Tibial artery (tissue), 4 donors: ENCODE measurements at regions not wholly inside any gene's neighbourhood (a gene's known extent, or its start where the extent isn't known, plus 50 kb on each side); places are given as distances from the start of the nearest gene placed in this dataset.

ENCODE experiments used
- DNase-seq, 2 donors: peaks; one replicate each; pipeline ENCODE4 v3.0.0-alpha.2; 2019
- H3K27ac ChIP-seq, 2 donors: fragments of 200-600 bp; sonication (generic) in 1 of 2; 1 replicate in 1 of 2; 2 replicates in 1 of 2; pipeline ENCODE4 v1.5.1; 2018 to 2019; ENCODE audit warnings: mild to moderate bottlenecking in 1 of 2
- H3K27me3 ChIP-seq, 2 donors: fragments of 200-600 bp; sonication (generic) in 1 of 2; one replicate each; pipeline versions ENCODE4 v1.5.1 to v1.6.0; 2016 to 2019
- H3K36me3 ChIP-seq, 3 donors: fragments of 200-600 bp; sonication (generic) in 2 of 3; one replicate each; pipeline ENCODE4 v1.5.1; 2016 to 2019; ENCODE audit warnings: mild to moderate bottlenecking in 2 of 3
- H3K4me1 ChIP-seq, 4 donors: fragments of 200-600 bp; sonication (generic) in 2 of 4; 1 replicate in 3 of 4; 2 replicates in 1 of 4; pipeline ENCODE4 v1.5.1; 2016 to 2019
- H3K4me3 ChIP-seq, 2 donors: fragments of 200-600 bp; sonication (generic) in 1 of 2; 1 replicate in 1 of 2; 2 replicates in 1 of 2; pipeline ENCODE4 v1.5.1; 2018 to 2019; ENCODE audit warnings: mild to moderate bottlenecking in 2 of 2
- H3K9me3 ChIP-seq, 3 donors: fragments of 200-600 bp; sonication (generic) in 1 of 3; one replicate each; pipeline ENCODE4 v1.5.1; 2016 to 2019
- CTCF ChIP-seq, 2 experiments: fragments of 200-600 bp in 1 of 2; fragments of 450-650 bp in 1 of 2; IDR thresholded peaks; one replicate each; pipeline ENCODE4 v1.5.1; 2017 to 2019; ENCODE audit warnings: antibody characterized with exemption in 2 of 2, mild to moderate bottlenecking in 1 of 2, moderate library complexity in 1 of 2
- intact Hi-C: fragments of 100-400 bp; cut with DNase I; formaldehyde crosslinking; loops from one replicate; pipeline ENCODE4 v1.15.0; 2023; ENCODE audit warnings: low total_unique reads

- intact Hi-C loops = no loop called here
- DNase-seq = no peak
- Histone ChIP-seq H3K27me3 (peaks cover 0 to 16% of the 10 kb centered on the region in 2 donors), H3K9me3 (no peaks in the 10 kb centered on the region), H3K4me3 (no peak overlapping the region), H3K4me1 (no peaks in the 10 kb centered on the region), H3K36me3 (no peaks in the 10 kb centered on the region), H3K27ac (no peak overlapping the region)
- TF ChIP-seq CTCF (IDR thresholded peaks at IDR 0.05) = no peak
Observed at GRCh38 chr15:62287066-62287857, 122.2 kb upstream of the C2CD4B start.

GRCh38 chr15:62288361-62289017, 123.4 kb upstream of the C2CD4B start:
- Histone ChIP-seq H3K27me3 (peaks cover 0 to 16% of the 10 kb centered on the region in 2 donors), H3K36me3 (no peaks in the 10 kb centered on the region), H3K27ac (no peak overlapping the region), H3K4me1 (no peaks in the 10 kb centered on the region), H3K9me3 (no peaks in the 10 kb centered on the region), H3K4me3 (no peak overlapping the region)
- intact Hi-C loops = no loop called here
- DNase-seq = no peak
- no peak for TF ChIP-seq CTCF (IDR thresholded peaks at IDR 0.05)

GRCh38 chr15:62291262-62291661, 126.2 kb upstream of the C2CD4B start:
- TF ChIP-seq CTCF (IDR thresholded peaks at IDR 0.05) = no peak
- Histone ChIP-seq H3K4me3 (no peak overlapping the region), H3K36me3 (no peaks in the 10 kb centered on the region), H3K27ac (no peak overlapping the region), H3K27me3 (peaks cover 0 to 16% of the 10 kb centered on the region in 2 donors), H3K4me1 (no peaks in the 10 kb centered on the region), H3K9me3 (no peaks in the 10 kb centered on the region)
- no peak for DNase-seq
- intact Hi-C loops = no loop called here

GRCh38 chr15:62296756-62297507, 131.8 kb upstream of the C2CD4B start:
- TF ChIP-seq CTCF (IDR thresholded peaks at IDR 0.05) = no peak
- Histone ChIP-seq H3K4me1 (peaks cover 0 to under 1% (median 0%) of the 10 kb centered on the region in 4 donors), H3K27ac (no peak overlapping the region), H3K36me3 (no peaks in the 10 kb centered on the region), H3K9me3 (no peaks in the 10 kb centered on the region), H3K27me3 (no peaks in the 10 kb centered on the region), H3K4me3 (no peak overlapping the region)
- DNase-seq = no peak
- intact Hi-C loops = no loop called here

GRCh38 chr15:62297522-62297921, 132.4 kb upstream of the C2CD4B start:
- intact Hi-C loops = no loop called here
- no peak for DNase-seq
- H3K4me1 ChIP-seq = peaks cover 0 to 6% (median 0%) of the 10 kb centered on the region in 4 donors
- H3K27ac ChIP-seq = no peak overlapping the region
- H3K36me3 ChIP-seq = no peaks in the 10 kb centered on the region
- no peak overlapping the region for H3K4me3 ChIP-seq
- TF ChIP-seq CTCF (IDR thresholded peaks at IDR 0.05) = no peak
- no peaks in the 10 kb centered on the region for H3K27me3 ChIP-seq
- H3K9me3 ChIP-seq = no peaks in the 10 kb centered on the region
